ENCODE measurements at regions not wholly inside any gene's neighbourhood (a gene's known extent, or its start where the extent isn't known, plus 50 kb on each side); places are given as distances from the start of the nearest gene placed in this dataset.

DNA sequence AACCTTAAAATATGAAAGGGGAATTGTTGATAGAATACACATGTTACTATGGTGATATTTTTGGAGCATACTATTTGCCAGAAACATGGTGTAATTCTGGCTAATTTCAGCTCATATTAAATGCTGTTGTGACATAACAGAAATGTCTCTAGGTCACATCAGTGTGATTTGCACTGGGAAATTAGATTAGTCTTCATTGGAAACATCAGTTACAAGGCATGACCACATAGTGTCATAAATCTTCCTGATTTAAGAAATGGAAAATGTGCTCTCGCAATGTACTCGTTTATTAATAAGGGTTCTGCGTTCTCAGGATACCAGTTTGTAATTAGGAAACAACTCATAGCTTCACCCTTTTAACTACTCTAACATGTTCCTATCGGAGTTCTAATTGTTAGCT is 72.9 kb upstream of the GYPA start:
- H3K27ac ChIP-seq: no peak overlapping the region
- H3K4me3 ChIP-seq: no peak overlapping the region
- intact Hi-C loops (cut with DNase I): no loop called here
- no peaks in the 10 kb centered on the region for H3K4me1 ChIP-seq
- no peak for DNase-seq
- TF ChIP-seq CTCF (IDR thresholded peaks at IDR 0.05): no peak
- H3K9ac ChIP-seq (ENCODE audit: low read depth in 2 of 2, low read length in 2 of 2): no peak overlapping the region
- no peaks in the 10 kb centered on the region for H3K9me3 ChIP-seq
- no peaks in the 10 kb centered on the region for H3K27me3 ChIP-seq
- H3K36me3 ChIP-seq: no peaks in the 10 kb centered on the region

DNA sequence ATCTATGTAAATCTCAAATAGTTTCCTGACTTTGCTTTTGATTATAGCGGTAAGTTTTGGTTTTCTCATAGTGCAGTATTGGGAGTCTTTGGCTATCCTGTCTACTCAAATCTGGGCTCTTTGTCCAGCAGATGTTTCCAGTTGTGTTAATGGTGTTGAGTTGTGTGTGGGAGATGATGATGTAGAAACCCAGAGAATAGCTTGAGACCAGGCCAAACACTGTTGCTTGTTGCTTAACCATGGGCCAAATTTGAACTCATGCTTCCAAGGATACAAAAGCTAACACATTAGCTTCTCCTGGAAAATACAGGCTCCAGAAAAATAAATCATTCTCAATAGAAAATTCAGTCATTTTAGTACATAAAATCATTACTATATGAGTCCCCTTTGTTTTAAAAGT is 82.6 kb upstream of the GYPA start:
- H3K4me3 ChIP-seq: no peak overlapping the region
- no peaks in the 10 kb centered on the region for H3K4me1 ChIP-seq
- no peak for DNase-seq
- H3K27me3 ChIP-seq: no peaks in the 10 kb centered on the region
- no peaks in the 10 kb centered on the region for H3K36me3 ChIP-seq
- intact Hi-C loops (cut with DNase I): no loop called here
- no peak overlapping the region for H3K9ac ChIP-seq (ENCODE audit: low read depth in 2 of 2, low read length in 2 of 2)
- no peak overlapping the region for H3K27ac ChIP-seq
- TF ChIP-seq CTCF (IDR thresholded peaks at IDR 0.05): no peak
- H3K9me3 ChIP-seq: no peaks in the 10 kb centered on the region

GRCh38 chr4:144223661-144224060 is 83.1 kb upstream of the GYPA start:
- Histone ChIP-seq H3K4me3 (no peak overlapping the region), H3K9ac (ENCODE audit: low read depth in 2 of 2, low read length in 2 of 2) (no peak overlapping the region), H3K27me3 (no peaks in the 10 kb centered on the region), H3K27ac (no peak overlapping the region), H3K9me3 (no peaks in the 10 kb centered on the region), H3K36me3 (no peaks in the 10 kb centered on the region), H3K4me1 (no peaks in the 10 kb centered on the region)
- DNase-seq: no peak
- intact Hi-C loops (cut with DNase I): no loop called here
- no peak for TF ChIP-seq CTCF (IDR thresholded peaks at IDR 0.05)

GRCh38 chr4:144259285-144259684 is 118.8 kb upstream of the GYPA start:
- intact Hi-C loops (cut with DNase I): no loop called here
- no peak overlapping the region for H3K27ac ChIP-seq

DNA sequence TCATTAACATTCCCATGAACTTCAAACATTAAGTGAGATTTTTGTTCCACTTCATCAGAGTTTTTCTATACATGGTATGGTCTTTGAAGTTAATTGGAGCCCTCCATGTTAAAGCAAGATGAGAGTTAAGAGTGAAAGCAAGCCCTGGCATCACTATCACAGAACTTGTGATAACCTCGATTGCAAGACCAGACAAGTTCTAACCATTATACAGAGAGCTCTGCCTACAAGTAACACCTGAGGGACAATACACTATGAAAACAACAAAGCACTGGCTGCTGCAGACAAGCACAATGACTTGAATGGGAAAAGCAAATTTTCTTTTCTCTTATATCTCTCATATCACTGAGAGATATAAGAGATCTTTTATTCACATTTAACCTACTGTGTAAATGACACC is 126.6 kb upstream of the GYPA start:
- Histone ChIP-seq H3K27me3 (no peaks in the 10 kb centered on the region), H3K27ac (no peak overlapping the region), H3K4me1 (no peaks in the 10 kb centered on the region), H3K36me3 (no peaks in the 10 kb centered on the region), H3K9ac (ENCODE audit: low read depth in 2 of 2, low read length in 2 of 2) (no peak overlapping the region), H3K9me3 (no peaks in the 10 kb centered on the region), H3K4me3 (no peak overlapping the region)
- intact Hi-C loops (cut with DNase I): no loop called here
- no peak for DNase-seq
- TF ChIP-seq CTCF (IDR thresholded peaks at IDR 0.05): no peak

More at GRCh38 chr4:144259285-144259684, 118.8 kb upstream of the GYPA start:
- TF ChIP-seq CTCF (IDR thresholded peaks at IDR 0.05): no peak
- Histone ChIP-seq H3K9ac (ENCODE audit: low read depth in 2 of 2, low read length in 2 of 2) (no peak overlapping the region), H3K4me1 (no peaks in the 10 kb centered on the region), H3K36me3 (no peaks in the 10 kb centered on the region), H3K4me3 (no peak overlapping the region), H3K9me3 (no peaks in the 10 kb centered on the region), H3K27me3 (no peaks in the 10 kb centered on the region)
- DNase-seq: no peak

- no peaks in the 10 kb centered on the region for H3K36me3 ChIP-seq
- no peak overlapping the region for H3K4me3 ChIP-seq
- no peak for TF ChIP-seq CTCF (IDR thresholded peaks at IDR 0.05)
- H3K4me1 ChIP-seq: no peaks in the 10 kb centered on the region
- DNase-seq: no peak
- no peaks in the 10 kb centered on the region for H3K9me3 ChIP-seq
- H3K27ac ChIP-seq: no peak overlapping the region
- H3K9ac ChIP-seq (ENCODE audit: low read depth in 2 of 2, low read length in 2 of 2): no peak overlapping the region
- intact Hi-C loops (cut with DNase I): no loop called here
- no peaks in the 10 kb centered on the region for H3K27me3 ChIP-seq
Observed at GRCh38 chr4:144280688-144281087, 140.2 kb upstream of the GYPA start.

Measured in colonic mucosa (tissue), 4 donors.